ENCODE measurements at regions not wholly inside any gene's neighbourhood (a gene's known extent, or its start where the extent isn't known, plus 50 kb on each side); places are given as distances from the start of the nearest gene placed in this dataset.
A peak's percentile ranks its signal among the peaks of the same experiment; 100 is the strongest.

DNA sequence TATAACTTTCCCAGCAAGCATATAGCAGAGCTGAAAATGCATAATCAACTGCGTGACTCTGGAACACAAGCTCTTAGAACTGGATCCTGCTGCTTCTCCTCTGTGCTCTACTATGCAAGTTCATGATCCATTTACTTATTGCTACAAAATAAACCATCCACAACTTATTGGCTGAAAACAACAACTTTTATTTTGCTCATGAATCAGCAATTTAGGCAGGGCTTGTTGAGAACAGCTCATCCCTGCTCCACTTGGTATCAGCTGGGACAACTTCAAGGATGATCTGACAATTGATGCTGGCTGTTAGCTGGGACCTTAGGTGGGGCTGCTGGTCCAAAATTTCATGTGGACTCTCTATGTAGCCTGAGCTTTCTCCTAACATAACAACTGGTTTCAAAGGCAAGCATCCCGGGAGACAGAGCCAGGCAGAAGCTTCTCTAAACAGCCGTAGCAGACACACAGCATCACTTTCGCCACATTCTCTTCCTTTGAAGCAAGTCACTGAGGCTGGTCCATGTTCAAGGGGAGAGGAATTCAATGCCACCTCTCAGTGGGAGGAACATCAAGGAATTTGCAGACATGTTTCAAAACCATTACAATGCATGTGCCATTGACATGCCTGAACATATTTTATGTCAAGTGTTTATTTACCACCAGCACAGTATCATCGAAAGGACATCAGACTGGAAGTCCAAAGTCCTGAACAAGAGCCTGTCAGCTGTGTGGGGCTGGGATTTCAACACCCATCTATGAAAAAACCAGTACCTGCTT, 153.1 kb upstream of the PKDCC start:
- DNase-seq, result peak in 1 of 3 donors; percentile 74
- Histone ChIP-seq H3K36me3 (no peaks in the 10 kb centered on the region), H3K9me3 (no peaks in the 10 kb centered on the region), H3K4me1 (peaks cover 0 to 30% (median 13%) of the 10 kb centered on the region in 4 donors), H3K27me3 (no peaks in the 10 kb centered on the region), H3K4me3 (no peak overlapping the region), H3K27ac (peak overlapping the region; percentile 88 to 96 (median 89))
- WGBS (ENCODE audit: insufficient coverage, low coverage, low lambda C conversion rate, missing lambda C conversion rate), result 44% methylated on average over 5 of the region's 5 CpGs
- peak; percentile 55 to 96 (median 94) for ATAC-seq
- intact Hi-C loops (cut with DNase I), result no loop called here
- TF ChIP-seq CTCF (IDR thresholded peaks at IDR 0.05) (no peak), POLR2A (IDR thresholded peaks at IDR 0.05) (no peak)

DNA sequence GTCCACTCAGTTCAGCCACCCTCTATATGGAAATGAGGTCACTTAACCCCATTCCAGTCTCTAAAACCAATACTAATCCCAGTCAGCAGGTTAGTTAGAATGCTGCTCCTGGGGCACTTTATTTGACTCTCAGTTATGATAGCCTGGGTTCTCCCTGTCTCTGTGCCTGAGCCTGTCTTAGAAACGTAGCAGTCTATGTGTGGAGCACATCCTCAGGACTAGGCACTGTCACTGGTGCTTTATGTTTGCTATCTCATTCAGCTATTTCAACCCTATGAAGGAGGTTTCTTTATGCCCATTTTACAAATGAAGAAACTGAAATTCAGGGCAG, 152.5 kb upstream of the PKDCC start:
- peak in 1 of 4 donors; percentile 90 for ATAC-seq
- Histone ChIP-seq H3K4me1 (peaks cover 0 to 30% (median 13%) of the 10 kb centered on the region in 4 donors), H3K9me3 (no peaks in the 10 kb centered on the region), H3K4me3 (no peak overlapping the region), H3K27ac (peak overlapping the region; percentile 88 to 96 (median 89)), H3K27me3 (no peaks in the 10 kb centered on the region), H3K36me3 (no peaks in the 10 kb centered on the region)
- DNase-seq, result no peak
- 22% methylated on average over 1 of the region's 1 CpG for WGBS (ENCODE audit: insufficient coverage, low coverage, low lambda C conversion rate, missing lambda C conversion rate)
- TF ChIP-seq POLR2A (IDR thresholded peaks at IDR 0.05), result peak; percentile 83
- TF ChIP-seq CTCF (IDR thresholded peaks at IDR 0.05), result no peak
- intact Hi-C loops (cut with DNase I), result no loop called here

DNA sequence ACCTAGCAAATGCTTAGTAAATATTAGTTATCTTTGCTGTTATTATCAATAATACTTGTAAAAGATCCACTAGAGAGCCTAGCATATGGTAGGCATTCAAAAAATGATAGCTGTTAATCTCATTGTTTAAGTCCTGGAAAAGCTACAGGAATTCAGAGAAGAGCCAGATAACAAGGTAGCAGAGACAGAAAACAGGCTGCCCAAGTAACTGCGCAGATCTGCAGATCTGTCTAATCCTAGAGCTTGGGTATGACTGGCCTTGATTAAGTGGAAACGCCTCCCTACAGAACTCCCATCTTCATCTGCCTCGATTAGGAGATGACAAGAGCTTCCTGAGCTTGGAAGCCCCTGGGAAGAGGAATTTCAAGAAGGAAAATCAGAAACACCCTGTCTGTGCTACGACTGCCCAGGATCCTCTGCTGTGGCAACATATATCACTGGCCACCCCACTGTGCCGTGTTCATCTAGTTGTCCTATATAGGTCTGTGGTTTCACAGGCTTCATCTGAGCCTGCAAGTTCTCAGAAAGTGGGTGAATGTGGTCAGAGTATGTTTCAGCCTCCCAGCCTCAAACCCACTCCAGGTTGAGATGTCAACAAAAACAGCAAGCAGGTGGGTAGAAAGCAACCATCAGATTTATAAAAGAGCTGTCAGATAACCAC, 151.5 kb upstream of the PKDCC start:
- H3K4me1 ChIP-seq, result peaks cover 0 to 30% (median 13%) of the 10 kb centered on the region in 4 donors
- H3K27ac ChIP-seq, result peak overlapping the region; percentile 88 to 96 (median 89)
- no peaks in the 10 kb centered on the region for H3K27me3 ChIP-seq
- H3K4me3 ChIP-seq, result no peak overlapping the region
- DNase-seq (no peak), ATAC-seq (peak in 1 of 4 donors; percentile 2)
- 82% methylated on average over 5 of the region's 5 CpGs for WGBS (ENCODE audit: insufficient coverage, low coverage, low lambda C conversion rate, missing lambda C conversion rate)
- H3K36me3 ChIP-seq, result no peaks in the 10 kb centered on the region
- no peaks in the 10 kb centered on the region for H3K9me3 ChIP-seq
- intact Hi-C loops (cut with DNase I), result no loop called here
- no peak for TF ChIP-seq CTCF (IDR thresholded peaks at IDR 0.05)
- no peak for TF ChIP-seq POLR2A (IDR thresholded peaks at IDR 0.05)

GRCh38 chr2:41899189-41899588, 148.6 kb upstream of the PKDCC start:
- DNase-seq (no peak), ATAC-seq (peak in 3 of 4 donors; percentile 15 to 23 (median 19))
- WGBS (ENCODE audit: insufficient coverage, low coverage, low lambda C conversion rate, missing lambda C conversion rate), result 19% methylated on average over 2 of the region's 2 CpGs
- TF ChIP-seq POLR2A (IDR thresholded peaks at IDR 0.05) (no peak), CTCF (IDR thresholded peaks at IDR 0.05) (no peak)
- Histone ChIP-seq H3K4me1 (peaks cover 0 to 27% (median 13%) of the 10 kb centered on the region in 4 donors), H3K27ac (peak overlapping the region in 2 of 3 donors; percentile 2 to 5), H3K4me3 (no peak overlapping the region), H3K9me3 (no peaks in the 10 kb centered on the region), H3K36me3 (no peaks in the 10 kb centered on the region), H3K27me3 (no peaks in the 10 kb centered on the region)
- intact Hi-C loops (cut with DNase I), result no loop called here
